ENCODE measurements at regions not wholly inside any gene's neighbourhood (a gene's known extent, or its start where the extent isn't known, plus 50 kb on each side); places are given as distances from the start of the nearest gene placed in this dataset.

DNA sequence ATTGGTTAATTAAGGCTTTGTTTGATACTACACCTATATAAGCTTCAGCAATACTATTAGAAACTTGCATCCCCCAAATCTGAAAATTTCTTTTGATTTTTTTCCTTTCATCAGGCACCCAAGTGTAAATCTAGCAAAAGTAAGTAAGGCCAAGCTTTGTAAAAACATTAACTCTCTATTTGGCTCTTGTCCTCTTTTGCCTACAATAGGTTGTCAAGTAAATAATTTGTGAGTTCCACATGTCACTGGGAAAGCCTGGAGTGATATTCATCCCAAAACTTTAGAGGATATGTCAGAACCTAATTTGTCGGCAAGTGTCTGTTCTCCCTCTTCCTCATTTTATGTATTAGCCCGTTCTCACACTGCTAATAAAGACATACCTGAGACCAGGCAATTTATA, 492.4 kb downstream of the IPMK start:
- DNase-seq (ENCODE audit: low read depth, low spot score) = no peak
- H3K4me3 ChIP-seq (ENCODE audit: low read length) = no peak overlapping the region

DNA sequence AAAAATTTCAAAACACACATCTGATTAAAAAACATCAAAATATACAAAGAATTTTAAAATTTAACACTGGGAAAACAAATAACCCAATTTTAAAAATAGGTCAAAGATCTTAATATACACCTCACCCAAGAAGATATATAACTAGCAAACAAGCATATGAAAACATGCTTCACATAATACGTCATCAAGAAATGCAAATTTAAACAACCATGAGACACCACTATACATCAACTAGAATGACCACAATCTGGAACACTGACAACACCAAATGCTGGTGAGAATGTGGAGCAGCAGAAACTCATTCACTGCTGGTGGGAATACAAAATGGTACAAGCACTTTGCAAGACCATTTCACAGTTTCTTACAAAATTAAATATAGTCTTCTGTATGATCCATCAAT, 498.4 kb downstream of the IPMK start:
- no peak for DNase-seq (ENCODE audit: low read depth, low spot score)
- no peak overlapping the region for H3K4me3 ChIP-seq (ENCODE audit: low read length)

DNA sequence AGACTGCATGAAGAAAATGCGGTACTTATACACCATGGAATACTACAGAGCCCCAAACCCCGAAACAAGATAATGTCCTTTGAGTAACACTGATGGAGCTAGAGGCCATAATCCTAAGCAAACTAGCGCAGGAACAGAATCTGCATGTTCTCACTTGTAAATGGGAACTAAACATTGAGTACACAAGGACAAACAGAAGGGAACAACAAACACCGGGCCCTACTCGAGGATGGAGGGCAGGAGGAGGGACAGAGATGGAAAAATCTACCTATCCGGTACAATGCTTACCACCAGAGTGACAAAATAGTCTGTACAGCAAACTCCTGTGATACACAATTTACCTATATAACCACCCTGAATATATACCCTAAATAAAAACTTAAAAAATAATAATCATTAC, 507.9 kb downstream of the IPMK start:
- no peak for DNase-seq (ENCODE audit: low read depth, low spot score)

DNA sequence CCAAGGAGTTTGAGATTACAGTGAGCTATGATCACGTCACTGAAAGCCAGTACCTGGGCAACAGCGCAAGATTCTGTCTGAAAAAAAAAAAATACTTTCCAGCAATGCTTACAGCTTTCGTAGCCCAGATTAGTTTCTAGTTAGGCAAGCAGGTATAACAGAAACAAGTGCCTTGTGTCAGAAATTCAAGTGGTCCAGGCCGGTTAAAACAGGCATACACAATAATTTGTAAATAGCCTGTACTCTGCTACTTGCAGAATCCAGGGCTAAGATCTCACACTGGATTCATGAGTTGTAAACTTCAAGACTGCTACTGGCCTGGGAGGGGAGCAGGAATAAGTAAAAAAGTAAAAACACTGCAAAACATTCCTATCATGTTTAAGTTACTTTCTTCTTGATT, 512.9 kb downstream of the IPMK start:
- DNase-seq (ENCODE audit: low read depth, low spot score) = no peak
- H3K4me3 ChIP-seq (ENCODE audit: low read length) = no peak overlapping the region

More for the DNA sequence above, 507.9 kb downstream of the IPMK start:
- H3K4me3 ChIP-seq (ENCODE audit: low read length) = no peak overlapping the region

DNA sequence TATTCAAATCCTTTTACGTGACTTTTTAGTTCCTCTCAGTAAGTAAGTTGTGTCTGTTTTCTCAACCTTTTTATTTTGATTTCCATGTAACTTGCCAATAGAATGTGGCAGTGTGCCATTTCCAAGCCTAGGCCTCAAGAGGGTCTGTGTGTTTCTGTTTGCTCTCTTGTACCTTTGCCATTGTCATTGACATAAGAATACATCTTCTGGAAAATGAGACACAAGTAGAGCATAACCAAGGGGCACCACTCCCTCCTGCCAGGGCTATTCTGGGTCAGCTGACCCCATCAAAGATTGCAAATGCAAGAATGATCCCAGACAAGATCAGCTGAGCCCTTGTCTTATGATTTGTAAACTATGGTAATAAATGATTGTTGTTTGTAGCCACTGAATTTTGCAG, 524.0 kb downstream of the IPMK start:
- H3K4me3 ChIP-seq (ENCODE audit: low read length) = no peak overlapping the region
- DNase-seq (ENCODE audit: low read depth, low spot score) = no peak

GRCh38 chr10:57741751-57742150, 525.9 kb downstream of the IPMK start:
- no peak overlapping the region for H3K4me3 ChIP-seq (ENCODE audit: low read length)
- DNase-seq (ENCODE audit: low read depth, low spot score) = no peak

- no peak for DNase-seq (ENCODE audit: low read depth, low spot score)
- no peak overlapping the region for H3K4me3 ChIP-seq (ENCODE audit: low read length)
These were observed 544.4 kb downstream of the IPMK start for GRCh38 chr10:57723305-57723704.

- H3K4me3 ChIP-seq (ENCODE audit: low read length) = no peak overlapping the region
- no peak for DNase-seq (ENCODE audit: low read depth, low spot score)
These were observed 550.8 kb downstream of the IPMK start for GRCh38 chr10:57716884-57717283.

GRCh38 chr10:57715233-57715632, 552.5 kb downstream of the IPMK start:
- H3K4me3 ChIP-seq (ENCODE audit: low read length) = no peak overlapping the region
- no peak for DNase-seq (ENCODE audit: low read depth, low spot score)

DNA sequence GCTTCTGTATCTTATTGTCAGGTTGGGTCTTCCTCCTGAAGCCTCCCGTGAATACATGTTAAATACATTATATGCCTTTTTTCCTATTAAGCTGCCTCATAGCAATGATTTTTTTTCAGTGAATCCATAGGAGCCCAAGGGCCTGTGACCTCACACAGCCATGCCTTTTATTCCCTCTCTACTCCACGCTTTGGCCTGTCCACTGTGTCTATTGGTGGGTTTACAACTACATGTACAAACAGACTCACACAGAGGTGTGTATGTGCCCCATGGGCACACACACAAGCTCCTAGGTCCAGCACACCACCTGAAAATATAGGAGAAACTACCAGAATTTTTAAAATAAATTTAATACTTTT, 560.4 kb downstream of the IPMK start:
- H3K4me3 ChIP-seq (ENCODE audit: low read length) = no peak overlapping the region
- no peak for DNase-seq (ENCODE audit: low read depth, low spot score)

DNA sequence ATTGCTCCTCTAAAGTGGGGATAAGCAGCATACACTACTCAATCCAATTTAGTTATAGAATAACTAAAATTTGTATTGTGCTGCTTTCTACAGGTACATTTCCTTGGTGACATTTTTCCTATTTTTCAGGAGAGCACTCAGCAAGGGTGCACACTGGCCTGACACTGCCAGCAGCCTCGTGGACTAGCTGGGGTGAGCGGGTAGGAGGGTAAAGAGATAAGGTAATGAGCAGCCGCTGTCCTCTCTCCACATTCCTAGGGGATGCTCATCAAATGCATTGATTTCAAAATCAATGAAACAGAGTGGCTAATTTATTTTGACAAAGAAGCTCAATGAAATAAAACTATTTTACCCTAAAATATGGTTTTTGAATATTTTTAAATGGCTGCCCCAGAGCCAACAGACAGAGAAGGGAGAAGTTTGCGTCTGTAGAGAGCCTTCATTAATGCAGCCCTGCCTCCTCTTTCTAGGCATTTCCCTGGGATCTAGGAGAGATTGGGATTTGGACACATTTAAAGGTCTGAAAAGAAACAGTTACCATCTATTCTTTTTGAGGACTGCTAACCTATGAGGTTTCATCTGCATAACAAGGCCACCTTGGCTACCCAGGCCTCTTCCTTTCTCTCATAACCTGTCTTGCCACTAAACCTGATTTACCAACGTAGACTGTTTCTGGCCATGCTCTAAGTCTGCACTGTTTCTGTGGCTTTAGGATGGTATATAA, 561.0 kb downstream of the IPMK start:
- DNase-seq (ENCODE audit: low read depth, low spot score) = no peak
- H3K4me3 ChIP-seq (ENCODE audit: low read length) = no peak overlapping the region

- DNase-seq (ENCODE audit: low read depth, low spot score) = no peak
- H3K4me3 ChIP-seq (ENCODE audit: low read length) = no peak overlapping the region
These were observed 561.7 kb downstream of the IPMK start for GRCh38 chr10:57706016-57706415.

DNA sequence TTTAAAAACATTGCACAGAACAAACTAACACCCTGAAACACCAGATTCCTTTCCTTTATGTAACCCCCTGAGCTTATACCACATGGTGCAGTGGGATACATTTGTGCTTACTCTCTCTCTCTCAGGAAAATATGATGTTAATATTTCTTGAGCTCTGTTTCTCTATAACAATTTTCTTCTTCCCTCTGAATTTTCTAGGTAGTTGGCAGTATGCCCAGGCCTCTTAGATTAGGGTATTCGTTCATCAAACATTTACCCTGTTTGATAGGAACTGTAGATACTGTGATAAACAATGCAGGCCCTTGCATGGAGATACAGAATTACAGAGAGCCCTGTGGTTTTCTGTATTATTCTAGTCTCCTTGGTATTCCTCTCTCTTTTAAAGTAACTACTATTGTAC, 567.8 kb downstream of the IPMK start:
- no peak overlapping the region for H3K4me3 ChIP-seq (ENCODE audit: low read length)
- no peak for DNase-seq (ENCODE audit: low read depth, low spot score)

- no peak for DNase-seq (ENCODE audit: low read depth, low spot score)
These were observed 571.1 kb downstream of the IPMK start for GRCh38 chr10:57696641-57697040.

DNA sequence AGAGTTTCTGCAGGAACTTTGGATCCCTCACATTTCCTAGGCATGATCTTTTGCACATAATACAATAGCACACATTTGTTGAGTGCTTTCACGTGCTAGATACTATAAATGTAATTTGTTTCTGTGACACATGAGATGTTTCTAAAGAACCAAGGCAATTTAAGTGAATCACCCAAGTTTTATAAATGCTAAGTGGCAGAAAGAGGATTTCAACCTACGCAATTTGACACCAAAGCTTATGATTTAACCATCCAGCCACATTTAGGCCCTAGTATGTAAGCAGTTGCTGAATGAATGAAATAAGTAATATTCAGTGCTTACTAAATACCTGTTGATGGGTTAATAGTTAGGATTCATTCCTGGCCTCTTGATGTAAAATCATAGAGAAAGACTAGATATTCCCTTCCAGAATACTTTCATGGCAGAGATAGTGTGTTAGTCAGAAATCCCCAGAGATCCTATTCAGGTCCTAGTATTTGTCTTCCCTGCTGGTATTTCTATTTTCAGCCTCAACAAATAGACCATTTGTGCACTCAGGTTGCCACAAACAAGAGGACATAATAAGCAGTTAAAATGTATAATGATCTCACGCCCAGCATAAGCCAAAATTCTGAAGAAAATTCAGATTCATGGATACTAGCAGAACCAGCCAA, 572.6 kb downstream of the IPMK start:
- H3K4me3 ChIP-seq (ENCODE audit: low read length) = no peak overlapping the region
- no peak for DNase-seq (ENCODE audit: low read depth, low spot score)

More at GRCh38 chr10:57696641-57697040, 571.1 kb downstream of the IPMK start:
- no peak overlapping the region for H3K4me3 ChIP-seq (ENCODE audit: low read length)

DNA sequence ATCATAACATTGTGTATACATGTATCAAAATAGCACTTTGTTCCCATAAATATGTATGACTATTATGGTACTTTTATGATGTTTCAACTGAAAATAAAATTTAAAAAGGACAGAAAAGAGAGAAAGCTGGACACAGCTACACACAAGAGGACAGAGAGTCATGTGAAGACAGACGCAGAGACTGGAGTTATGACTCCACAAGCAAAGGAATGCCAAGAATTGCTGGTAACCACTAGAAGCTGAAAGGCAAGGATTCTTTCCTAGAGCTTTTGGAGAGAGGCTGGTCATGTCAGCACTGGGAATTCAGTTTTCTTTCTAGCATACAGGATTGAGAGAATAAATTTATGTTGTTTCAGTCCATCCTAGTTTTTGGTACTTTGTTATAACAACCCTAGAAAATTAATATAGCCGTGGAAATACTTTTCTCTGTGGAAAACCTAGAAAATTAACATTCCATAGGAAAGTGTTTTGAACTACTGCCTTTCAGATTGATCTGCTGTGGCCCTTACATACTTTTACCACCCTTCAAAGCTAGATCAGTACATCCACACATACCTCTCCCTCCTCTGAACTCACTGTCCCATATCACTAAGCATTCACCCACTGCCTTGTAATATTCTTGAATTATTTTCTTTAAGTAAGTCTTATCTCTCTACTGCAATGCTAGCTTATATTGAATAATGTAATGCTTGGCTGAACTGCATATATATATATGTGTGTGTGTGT, 575.3 kb downstream of the IPMK start:
- no peak for DNase-seq (ENCODE audit: low read depth, low spot score)
- H3K4me3 ChIP-seq (ENCODE audit: low read length) = no peak overlapping the region

DNA sequence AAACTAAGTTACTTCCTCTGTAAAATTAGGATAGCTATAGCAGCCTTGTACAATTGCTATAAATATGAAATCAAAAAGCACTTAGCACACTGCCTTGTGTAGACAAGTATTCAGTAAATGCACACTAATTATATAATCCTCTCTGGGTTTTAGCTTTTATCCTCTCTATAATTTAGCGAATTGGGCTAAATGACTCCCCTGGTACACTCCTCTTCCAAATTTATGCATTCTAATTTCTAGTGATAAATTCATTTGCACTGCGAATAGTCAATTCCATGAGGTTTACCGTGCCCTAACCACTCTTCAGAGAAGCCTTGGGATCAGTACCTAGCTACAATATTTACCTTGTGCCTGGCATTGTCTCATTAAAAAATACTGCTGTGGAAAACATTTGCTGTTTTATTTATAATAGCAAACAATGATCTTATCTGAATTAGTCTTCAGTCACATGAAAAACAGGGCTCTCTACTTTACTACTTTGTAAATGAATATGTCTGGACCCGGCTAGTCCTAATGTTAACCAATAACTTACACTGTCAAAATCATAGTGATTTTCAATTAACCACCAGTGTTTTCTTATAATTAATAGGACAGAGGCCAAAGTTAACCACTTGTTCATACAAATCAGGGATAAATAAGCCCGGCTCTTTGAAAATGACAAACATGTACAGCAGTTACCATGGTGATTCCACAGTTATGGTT, 577.9 kb downstream of the IPMK start:
- H3K4me3 ChIP-seq (ENCODE audit: low read length) = no peak overlapping the region
- DNase-seq (ENCODE audit: low read depth, low spot score) = no peak

DNA sequence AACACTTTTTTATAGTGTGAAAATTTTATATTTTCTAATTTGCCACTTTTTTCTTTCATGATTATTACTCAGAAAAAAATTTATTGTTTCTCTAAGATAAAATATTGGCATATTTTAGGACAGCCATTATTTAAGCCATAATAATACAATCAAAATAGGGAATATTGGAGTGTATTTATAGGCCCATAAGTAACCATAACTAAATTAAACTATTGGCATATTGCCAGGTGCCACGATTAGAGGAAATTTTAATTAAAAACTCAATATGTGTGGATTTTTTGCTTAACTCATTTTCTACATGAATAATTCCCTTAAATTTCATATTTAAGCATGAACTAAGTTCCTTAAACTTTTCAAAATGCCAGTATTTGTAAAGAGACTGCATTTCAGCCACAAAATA, 587.8 kb downstream of the IPMK start:
- H3K4me3 ChIP-seq (ENCODE audit: low read length) = no peak overlapping the region
- no peak for DNase-seq (ENCODE audit: low read depth, low spot score)

- DNase-seq (ENCODE audit: low read depth, low spot score) = no peak
- no peak overlapping the region for H3K4me3 ChIP-seq (ENCODE audit: low read length)
These were observed 592.6 kb downstream of the IPMK start for GRCh38 chr10:57675125-57675524.

DNA sequence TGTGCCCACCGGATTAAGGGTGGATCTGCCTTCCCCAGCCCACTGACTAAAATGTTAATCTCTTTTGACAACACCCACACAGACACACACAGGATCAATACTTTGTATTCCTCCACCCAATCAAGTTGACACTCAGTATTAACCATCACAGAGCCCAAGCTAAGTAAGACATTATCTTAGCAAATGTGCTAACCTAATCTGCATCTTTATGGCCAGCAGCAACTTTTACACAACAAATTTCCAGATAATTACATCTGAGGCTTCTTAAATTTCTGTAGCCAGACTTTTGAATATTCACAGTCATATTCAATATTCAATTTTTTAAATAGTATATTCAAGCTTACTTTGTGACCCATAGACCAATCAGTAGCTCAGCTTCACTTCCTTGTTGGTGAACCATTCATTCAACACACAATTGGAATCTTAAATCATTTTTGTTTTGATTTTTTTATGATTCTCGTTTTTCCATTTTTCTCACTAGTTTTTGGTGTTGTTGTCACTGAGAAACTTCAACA, 594.2 kb downstream of the IPMK start:
- no peak overlapping the region for H3K4me3 ChIP-seq (ENCODE audit: low read length)
- no peak for DNase-seq (ENCODE audit: low read depth, low spot score)
